HG03432 (cell line): ENCODE measurements at regions not wholly inside any gene's neighbourhood (a gene's known extent, or its start where the extent isn't known, plus 50 kb on each side); places are given as distances from the start of the nearest gene placed in this dataset.
A peak's percentile ranks its signal among the peaks of the same experiment; 100 is the strongest.
"Not testable (repeated sequence)": the region's sequence is repeated elsewhere in the genome, so short reads cannot be mapped to it uniquely, and the experiment has no call there.

Experiments used
- ATAC-seq: cut with Tn5 transposase; IDR thresholded peaks from one replicate; pipeline ENCODE4 v1.9.1; 2021; ENCODE audit warnings: mild to moderate bottlenecking, moderate library complexity; ENCODE audit not compliant: unreplicated experiment

DNA sequence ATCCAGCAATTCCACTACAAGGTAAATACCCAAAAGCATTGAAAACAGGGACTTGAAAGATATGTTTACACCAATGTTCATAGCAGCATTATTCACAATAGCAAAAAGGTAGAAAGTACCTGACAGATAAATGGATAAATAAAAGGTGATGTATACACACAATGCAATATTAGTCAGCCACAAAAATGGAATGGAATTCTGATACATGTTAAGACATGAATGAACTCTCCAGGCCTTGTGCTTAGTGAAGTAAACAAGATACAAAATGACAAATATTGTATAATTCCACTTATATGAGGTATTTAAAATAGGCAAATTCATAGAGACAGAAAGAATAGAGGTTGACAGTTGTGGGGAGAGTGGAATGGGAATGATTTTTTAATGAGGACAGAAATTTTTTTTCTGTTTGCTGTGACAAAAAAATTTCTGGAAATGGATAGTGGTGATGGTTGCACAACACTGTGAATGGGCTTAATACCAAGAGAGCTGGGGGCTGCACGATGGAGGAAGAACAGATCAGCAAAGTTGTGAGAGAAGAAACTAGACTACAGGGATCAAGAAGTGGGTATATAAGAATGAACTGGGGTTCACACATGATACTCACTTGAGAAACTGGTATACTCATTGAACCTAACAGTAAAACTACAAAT is 137.2 kb downstream of the MZT1 start:
- no peak for ATAC-seq

DNA sequence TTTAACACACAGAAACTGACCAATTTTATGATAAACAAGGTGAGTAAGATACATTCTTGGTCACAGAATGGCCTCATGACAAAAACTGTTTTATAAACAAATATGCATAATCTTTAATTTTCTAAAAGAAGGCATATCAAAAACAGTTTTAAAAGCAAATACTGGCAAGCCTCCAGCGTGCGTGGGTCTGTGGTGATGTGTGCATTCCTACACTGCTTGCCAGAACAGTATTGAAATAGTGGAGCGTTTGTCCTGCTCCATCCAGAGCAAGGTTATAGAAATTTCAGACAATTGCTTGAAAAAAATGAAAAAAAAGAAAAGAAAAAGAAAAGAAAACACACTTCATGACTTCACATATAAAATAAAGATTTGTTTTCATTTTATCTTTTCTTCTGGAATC is 140.9 kb downstream of the MZT1 start:
- no peak for ATAC-seq

DNA sequence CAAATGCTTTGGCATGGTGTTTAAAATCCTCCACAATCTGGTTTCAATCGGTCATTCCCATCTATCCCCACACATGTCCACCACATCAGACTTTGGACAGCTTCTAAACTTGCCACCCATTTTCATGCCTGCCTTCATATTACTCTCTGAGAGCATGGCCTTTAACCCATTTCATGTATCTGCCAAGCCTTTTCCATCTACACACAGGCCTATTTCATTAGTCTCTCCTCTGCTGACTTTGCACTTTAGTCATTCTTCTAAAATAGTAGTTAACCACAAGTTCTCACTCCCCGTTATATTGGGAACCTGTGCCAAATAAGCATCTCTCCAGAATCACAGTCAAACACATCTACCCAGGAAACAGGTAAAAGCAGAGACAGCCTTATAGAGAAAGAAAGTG is 142.2 kb downstream of the MZT1 start:
- no peak for ATAC-seq

DNA sequence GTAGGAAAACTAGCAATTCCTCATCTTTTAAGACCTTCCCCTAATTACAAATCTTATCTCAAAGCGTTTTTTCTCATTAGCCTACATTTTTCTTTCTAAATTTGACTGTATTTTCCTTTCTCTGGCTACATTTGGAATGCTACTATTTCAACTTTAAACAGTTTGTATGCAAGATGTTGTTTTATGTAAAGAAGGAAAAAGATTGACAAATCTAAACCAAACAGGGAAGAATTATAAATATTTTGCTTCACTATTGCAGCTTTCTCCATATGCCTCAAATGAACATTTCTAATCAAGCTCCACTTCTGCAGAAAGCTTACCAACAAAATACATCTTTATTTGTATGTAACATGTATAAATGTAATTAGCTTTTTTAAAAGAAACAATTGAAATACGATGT is 156.2 kb downstream of the MZT1 start:
- no peak for ATAC-seq

DNA sequence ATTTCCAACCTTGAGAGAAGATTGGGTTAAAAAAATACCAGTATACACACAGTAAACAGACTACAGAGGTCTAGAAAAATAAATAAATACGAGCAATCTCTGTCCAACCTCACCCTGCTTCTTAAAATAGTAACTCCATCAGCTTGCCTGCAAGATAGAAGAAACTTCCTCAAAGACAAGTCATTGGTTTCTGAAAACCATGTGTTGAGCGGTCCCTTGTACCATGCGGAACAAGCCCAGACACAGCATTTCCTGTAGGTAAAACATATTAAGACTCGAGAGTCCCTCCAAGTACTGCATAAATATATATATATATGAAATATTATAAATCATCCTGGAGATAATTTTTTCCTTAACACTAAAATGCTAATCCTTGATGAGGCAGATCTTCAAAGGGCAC is 157.4 kb downstream of the MZT1 start:
- ATAC-seq: peak; percentile 75

DNA sequence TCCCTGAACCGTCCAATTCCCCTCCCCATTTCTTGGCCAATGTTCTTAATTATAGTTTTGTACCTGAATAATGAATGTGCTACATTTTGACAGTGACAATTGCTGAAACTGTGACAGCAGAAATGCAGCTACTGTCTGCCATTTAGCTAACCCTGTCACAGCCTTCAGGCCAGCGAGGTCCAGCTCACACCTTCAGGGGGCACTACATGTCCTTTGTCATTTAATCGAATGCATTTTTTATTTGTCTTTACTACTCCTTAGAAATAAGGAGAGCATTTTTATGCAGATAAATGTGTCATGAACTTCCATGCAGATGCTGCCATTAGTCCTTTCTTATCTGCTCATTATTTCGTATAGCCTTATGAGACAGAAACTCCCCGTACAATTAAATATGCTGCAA is 159.9 kb downstream of the MZT1 start:
- no peak for ATAC-seq

DNA sequence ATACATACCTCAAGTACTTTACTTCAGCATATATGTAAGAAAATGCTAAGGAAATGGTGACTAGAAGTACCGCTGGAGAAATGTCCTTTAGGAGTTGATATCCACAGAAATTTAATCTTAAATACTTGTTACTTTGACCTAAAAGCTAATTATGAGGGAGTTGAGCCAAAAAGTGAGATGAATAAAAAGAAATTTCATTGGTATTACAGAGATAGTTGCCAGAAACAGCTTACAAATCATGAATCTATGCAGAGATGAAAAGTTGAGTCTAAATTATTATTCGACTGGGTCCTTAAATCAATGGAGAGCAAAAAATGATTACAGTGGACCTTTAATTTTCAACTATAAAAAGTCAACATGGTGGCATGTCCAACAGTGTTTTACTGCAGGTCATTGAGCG is 160.9 kb downstream of the MZT1 start:
- ATAC-seq: no peak

DNA sequence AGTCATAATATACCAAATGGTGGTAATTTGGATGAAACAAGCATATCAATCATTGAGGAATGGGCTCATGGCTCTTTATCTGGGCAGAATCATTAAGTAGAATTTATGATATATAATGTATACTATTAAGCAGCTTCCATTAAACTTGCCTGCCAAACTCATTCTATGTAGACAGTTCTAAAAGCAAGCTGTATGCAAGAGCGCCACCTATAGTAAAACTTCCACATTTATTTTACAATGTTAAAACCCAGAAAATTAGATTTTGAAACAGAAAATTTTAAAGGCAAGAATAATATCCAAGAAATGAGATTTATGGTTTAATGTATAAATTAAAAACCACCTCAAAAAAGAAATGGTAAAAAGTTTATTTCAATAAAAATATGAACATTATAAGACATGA is 161.5 kb downstream of the MZT1 start:
- no peak for ATAC-seq

DNA sequence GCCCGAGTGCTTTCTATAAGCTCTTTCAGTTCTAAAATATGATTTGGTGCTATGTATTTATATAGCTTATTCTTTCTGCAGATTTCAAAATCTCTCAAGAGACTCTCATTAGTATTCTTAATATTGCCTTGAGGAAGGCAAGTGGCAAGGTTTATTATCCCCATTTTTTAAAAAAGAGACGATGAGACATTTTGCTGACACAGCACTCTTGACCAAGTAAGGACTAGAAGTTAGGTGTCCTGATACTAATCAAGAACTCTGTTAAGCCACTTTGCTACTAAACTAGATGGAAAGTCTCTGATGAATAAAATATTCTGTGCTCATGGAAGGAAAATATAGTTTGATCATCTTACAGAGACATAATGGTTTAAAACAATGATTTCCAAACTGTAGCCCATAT is 164.7 kb downstream of the MZT1 start:
- ATAC-seq: no peak

DNA sequence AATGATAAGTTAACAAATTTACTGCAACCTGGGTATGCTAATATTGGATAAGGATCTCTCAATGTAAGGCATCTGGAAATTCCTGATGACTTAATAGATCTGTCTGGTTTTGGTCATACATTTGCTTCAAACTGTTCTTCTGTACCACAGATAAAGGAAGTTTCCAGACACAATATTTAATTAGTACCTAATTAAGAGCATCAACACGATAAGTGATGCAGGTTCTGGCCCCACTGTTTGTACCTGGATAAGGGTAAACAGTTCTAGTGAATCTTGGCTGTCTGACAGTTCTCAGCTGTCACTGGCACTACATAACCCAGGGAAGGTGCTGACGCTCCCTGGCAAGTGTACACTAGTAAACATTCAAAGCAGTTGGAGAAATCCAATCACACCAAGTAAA is 165.6 kb downstream of the MZT1 start:
- no peak for ATAC-seq

DNA sequence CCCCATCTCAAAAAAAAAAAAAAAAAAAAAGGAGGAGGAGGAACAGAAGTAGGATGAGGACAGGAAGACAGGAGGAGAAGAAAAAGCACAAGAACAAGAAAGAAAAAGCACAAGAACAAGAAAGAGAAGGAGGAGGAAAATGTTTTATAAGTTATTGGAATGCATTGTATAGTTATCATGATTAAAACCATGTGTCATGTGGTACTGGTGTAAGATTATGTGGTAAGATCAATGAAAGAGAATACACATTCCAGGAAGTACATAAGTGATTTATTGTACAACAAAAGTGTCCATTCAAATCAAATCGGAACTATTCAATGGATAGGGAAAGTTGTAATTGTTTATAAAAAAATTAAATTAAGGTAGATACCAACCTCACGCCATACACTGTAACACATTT is 167.7 kb downstream of the MZT1 start:
- ATAC-seq: no peak

DNA sequence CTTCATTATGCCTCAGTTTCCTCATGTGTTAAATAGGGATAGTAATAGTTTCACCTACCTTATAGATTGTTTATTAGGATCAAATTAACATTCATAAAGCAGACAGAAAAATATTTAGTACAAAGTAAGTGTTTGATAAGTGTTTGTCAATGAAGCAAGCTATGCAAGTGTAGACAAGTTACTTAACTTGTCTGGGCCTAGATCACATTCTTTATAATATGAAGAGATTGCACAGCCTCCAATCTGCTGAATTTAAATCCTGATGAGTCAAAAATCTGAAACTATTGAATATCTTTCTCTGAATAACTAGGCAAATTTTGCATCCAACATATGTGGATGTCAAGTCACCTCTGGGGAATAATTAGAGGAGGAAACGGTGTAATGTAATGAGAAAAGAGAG is 170.5 kb downstream of the MZT1 start:
- no peak for ATAC-seq

DNA sequence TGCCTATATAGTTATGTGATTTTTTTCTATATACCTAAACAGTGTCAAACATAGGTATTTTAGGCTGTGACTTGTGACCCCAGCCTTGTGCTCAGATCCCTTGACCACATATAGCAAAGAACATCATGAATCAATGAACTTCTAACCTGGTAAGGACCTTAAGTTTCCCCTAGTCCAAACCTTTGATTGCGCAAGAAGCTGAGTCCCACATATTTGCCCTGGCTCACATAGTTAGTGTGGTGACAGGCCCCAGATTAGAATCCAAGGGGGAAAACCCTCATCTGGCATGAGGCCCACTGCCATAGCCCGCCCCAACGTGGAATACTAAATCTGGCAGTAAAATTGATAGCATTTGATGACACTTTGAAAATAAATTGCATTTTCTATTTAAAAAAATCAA is 171.8 kb downstream of the MZT1 start:
- ATAC-seq: no peak

DNA sequence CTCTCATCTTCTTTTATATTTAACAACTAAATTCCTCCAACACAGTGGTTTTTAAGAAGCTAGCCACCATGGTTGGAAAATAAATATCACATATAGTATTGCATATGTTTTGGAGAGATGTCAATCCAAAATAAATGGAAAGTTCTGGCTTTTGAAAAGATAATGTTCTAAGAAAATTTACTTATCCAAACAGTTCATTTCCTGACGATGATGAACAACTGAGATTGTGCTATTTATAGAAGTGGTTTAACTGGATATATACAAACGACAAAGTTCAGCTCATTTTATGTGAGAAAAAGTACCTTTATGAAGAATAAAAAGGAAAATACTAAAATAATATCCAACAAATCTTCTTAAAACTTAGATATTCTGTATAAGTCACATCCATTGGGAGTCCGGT is 174.7 kb downstream of the MZT1 start:
- no peak for ATAC-seq

DNA sequence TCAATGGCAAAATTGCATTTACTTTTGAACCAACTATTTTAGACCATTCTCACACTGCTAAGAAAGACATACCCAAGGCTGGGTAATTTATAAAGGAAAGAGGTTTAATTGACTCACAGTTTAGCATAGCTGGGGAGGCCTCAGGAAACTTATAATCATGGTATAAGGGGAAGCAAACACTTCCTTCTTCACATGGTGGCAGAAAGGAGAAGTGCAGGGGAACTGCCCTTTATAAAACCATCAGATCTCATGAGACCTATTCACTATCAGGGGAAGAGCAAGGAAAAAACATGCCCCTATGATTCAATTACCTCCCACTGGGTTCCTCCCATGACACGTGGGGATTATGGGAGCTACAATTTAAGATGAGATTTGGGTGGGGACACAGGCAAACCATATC is 181.5 kb downstream of the MZT1 start:
- not testable (repeated sequence) for ATAC-seq

DNA sequence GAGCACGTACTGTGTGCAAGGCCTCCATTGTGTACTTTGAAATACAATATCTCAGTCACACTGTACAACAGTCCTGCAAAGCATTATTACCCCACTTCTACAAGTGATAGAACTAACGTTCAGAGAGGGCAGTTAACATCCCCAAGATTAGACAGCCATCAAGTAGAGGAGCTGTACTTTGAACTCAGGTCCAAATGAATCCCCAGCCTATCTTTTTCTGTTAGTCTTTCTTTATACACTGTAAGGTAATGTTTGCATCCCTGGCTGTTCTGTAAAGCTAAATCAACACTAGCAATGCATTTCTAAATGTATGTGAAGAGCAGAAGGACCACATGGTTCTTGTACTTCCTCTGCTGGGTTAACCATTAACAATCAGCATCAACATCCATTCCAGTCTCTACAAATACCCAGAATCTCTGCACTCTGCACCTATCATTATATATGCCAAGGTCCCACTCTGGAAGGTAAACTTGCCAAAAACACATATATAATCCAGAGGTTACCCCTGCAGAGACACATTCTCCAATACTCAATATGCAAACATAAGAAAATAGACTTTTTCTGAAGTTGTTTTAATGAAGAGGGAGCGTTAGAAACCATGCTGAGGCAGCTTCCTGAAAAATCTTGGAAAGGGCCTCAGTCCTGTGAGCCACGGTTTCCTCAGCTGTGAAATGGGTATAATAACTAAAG is 182.3 kb downstream of the MZT1 start:
- no peak for ATAC-seq

DNA sequence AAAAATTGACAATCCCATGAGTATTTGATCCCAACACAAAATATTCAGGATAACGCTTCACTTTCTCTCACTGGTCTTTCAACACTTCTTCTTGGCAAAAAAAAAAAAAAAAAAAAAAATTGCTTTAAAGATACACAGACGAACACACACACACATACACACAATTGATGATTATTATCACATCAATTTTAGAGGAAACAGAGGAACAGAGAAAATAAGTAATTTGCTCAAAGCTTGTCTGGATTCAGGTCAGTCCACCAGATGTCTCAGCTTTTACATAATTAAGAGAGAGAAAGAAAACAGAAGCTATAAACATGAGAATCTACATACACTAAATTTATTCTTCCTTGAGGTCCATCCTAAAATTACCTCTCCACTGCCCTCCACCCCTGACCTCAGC is 183.4 kb downstream of the MZT1 start:
- ATAC-seq: no peak

DNA sequence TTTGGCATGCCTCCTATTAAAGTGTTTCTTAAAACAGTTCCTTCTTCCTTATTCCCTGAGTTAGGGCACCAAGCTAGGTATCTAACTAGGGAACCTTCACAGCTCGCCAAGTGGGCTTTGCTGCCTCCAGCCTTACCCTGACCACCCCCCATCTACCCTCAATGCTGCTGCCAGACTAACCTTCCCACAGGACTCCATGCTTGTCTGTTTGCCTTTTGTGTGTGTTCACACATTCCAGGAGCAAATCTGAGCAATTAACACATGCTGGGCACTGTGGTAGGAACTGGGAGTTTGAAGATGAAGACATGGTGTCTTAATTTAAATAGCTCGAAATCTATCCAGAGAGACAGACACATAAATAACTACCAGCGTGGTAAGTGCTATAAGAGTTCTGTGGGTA is 185.2 kb downstream of the MZT1 start:
- ATAC-seq: no peak

DNA sequence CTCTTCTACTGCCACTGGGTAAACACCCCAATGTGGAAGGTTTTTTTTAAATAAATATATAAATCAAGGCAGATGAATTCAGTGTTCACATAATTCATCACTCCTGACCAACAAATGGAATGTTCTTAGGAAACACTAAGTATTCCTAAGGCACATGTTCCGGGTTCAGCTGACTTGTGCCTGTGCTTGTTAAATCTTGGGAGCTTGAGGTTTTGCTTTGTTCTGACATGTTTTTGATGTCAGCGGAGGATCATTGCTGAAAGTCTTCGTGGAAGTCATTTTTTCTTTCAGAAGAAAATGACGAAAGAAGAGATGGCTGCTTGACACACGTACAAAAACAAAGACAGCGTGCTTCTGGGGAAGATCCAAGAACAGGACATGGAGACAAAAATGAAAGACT is 185.8 kb downstream of the MZT1 start:
- no peak for ATAC-seq

DNA sequence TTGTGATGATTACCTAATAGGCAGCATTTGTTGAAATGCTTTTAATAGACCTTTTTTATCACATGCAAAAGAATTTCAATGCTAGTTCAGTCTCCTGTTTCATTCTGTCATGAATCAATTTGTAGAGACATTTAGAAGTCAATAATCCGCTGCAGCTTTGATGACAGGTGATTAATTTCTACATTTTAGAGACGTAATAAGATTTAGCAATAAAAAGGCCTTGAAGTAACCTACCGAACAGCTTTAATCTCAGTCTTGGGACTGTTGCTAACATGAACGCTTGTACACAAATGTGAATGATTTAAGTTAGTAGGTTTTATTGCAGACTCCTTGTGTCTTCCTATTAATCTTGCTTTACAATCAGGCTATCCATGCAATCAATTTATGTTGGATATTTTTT is 186.5 kb downstream of the MZT1 start:
- ATAC-seq: no peak

DNA sequence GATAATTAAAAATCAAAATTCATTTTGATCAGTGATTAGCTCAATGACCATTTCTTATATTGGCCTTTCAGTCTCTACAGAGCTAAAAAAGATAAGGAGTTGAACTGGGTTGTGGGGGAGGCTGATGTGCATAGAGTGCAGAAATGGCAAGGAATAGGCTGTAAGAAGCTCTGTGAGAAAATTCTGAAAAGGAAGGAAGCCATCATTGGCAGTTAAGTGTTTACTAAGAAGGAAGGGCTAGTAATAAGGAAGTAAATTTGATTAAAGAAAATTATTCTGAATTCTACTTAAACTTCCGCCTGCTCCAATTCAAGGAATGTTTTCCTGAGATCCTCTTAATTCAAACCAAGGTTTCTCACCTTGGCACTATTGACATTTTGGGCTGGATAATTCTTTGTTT is 187.5 kb downstream of the MZT1 start:
- no peak for ATAC-seq

DNA sequence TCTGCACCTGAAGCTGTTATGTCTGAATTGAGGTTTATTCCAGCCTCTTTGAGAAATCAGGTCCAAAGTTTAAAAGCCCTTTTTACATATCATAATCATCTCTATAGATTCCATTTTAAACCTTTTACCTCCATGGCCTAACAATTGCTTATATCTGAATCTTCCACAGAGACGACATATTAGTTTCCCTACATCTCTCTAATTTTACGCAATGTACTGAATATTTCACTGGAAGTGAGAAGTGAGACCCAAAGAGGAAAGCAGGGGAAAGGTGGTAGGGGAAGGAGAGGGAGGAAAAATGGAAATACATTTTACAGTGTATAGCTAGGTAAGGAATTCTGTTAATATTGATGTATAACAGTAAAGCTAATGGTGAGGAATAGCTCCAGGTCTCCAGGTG is 189.6 kb downstream of the MZT1 start:
- no peak for ATAC-seq

DNA sequence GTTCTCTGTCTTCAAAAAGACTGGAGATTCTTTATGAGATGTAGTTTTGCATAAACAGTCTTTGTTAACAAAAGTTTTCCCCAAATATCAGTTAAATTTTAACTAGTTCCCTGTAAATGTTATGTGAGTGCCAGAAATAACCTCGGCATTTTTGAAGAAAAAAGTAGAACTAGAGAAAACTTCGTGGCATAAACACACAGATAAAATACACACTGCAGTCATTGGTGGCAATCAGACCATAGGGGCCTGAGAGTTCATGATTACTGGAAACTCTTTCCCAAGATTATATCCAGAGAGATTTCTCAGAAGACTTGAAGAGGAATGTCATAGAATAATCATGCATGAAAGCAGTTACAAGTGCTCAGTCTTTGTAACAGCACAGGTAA is 190.0 kb downstream of the MZT1 start:
- ATAC-seq: no peak
